ENCODE measurements at regions not wholly inside any gene's neighbourhood (a gene's known extent, or its start where the extent isn't known, plus 50 kb on each side); places are given as distances from the start of the nearest gene placed in this dataset.

DNA sequence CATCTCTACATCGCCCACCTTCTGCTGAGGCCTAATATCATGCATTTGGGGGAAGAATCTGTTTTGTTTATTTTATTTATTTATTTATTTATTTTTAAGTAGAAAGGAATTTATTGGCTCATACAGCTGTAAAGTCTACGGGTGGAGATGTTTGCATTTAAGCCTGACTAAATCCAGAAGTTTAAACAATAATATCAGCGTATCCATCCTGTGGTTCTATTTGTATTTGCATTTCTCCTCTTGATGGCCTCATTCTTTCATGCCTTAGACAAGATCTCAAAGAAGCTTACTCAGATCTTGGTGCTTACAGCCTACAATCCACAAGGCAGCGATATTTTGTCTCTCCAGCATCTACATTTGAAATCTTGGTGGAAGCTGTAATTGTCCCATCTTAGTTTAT, 67.1 kb upstream of the CARD18 start:
- DNase-seq (ENCODE audit: extremely low read depth in 1 of 4, low spot score in 3 of 4) = no peak
- TF ChIP-seq WHSC1 (IDR thresholded peaks at IDR 0.05; ENCODE audit: low read length) (no peak), ARID2 (IDR thresholded peaks at IDR 0.05) (no peak), ATF6 (CRISPR knock-in tag; IDR thresholded peaks at IDR 0.05) (no peak), RCOR1 (IDR thresholded peaks at IDR 0.05; ENCODE audit: borderline replicate concordance in 1 of 2, low read depth in 2 of 2, low read length in 2 of 2) (no peak), TBL1XR1 (IDR thresholded peaks at IDR 0.05; ENCODE audit: low read length in 2 of 2) (no peak), THRB (CRISPR knock-in tag; conservative IDR thresholded peaks at IDR 0.05) (no peak), HNRNPLL (IDR thresholded peaks at IDR 0.05; ENCODE audit: low read depth, low read length, poor library complexity, severe bottlenecking) (no peak), ERF (CRISPR knock-in tag; IDR thresholded peaks at IDR 0.05) (no peak), ZNF780A (CRISPR knock-in tag; IDR thresholded peaks at IDR 0.05) (no peak), LCOR (CRISPR knock-in tag; IDR thresholded peaks at IDR 0.05) (no peak), ILK (tag; IDR thresholded peaks at IDR 0.05; ENCODE audit: borderline replicate concordance, low read depth) (no peak), PTBP1 (IDR thresholded peaks at IDR 0.05; ENCODE audit: low read depth, low read length) (no peak)
- TF ChIP-seq, protein P1, sequence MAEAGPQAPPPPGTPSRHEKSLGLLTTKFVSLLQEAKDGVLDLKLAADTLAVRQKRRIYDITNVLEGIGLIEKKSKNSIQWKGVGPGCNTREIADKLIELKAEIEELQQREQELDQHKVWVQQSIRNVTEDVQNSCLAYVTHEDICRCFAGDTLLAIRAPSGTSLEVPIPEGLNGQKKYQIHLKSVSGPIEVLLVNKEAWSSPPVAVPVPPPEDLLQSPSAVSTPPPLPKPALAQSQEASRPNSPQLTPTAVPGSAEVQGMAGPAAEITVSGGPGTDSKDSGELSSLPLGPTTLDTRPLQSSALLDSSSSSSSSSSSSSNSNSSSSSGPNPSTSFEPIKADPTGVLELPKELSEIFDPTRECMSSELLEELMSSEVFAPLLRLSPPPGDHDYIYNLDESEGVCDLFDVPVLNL (CRISPR knock-in tag; IDR thresholded peaks at IDR 0.05; ENCODE audit: low read depth) = no peak
- TF ChIP-seq, protein P2, sequence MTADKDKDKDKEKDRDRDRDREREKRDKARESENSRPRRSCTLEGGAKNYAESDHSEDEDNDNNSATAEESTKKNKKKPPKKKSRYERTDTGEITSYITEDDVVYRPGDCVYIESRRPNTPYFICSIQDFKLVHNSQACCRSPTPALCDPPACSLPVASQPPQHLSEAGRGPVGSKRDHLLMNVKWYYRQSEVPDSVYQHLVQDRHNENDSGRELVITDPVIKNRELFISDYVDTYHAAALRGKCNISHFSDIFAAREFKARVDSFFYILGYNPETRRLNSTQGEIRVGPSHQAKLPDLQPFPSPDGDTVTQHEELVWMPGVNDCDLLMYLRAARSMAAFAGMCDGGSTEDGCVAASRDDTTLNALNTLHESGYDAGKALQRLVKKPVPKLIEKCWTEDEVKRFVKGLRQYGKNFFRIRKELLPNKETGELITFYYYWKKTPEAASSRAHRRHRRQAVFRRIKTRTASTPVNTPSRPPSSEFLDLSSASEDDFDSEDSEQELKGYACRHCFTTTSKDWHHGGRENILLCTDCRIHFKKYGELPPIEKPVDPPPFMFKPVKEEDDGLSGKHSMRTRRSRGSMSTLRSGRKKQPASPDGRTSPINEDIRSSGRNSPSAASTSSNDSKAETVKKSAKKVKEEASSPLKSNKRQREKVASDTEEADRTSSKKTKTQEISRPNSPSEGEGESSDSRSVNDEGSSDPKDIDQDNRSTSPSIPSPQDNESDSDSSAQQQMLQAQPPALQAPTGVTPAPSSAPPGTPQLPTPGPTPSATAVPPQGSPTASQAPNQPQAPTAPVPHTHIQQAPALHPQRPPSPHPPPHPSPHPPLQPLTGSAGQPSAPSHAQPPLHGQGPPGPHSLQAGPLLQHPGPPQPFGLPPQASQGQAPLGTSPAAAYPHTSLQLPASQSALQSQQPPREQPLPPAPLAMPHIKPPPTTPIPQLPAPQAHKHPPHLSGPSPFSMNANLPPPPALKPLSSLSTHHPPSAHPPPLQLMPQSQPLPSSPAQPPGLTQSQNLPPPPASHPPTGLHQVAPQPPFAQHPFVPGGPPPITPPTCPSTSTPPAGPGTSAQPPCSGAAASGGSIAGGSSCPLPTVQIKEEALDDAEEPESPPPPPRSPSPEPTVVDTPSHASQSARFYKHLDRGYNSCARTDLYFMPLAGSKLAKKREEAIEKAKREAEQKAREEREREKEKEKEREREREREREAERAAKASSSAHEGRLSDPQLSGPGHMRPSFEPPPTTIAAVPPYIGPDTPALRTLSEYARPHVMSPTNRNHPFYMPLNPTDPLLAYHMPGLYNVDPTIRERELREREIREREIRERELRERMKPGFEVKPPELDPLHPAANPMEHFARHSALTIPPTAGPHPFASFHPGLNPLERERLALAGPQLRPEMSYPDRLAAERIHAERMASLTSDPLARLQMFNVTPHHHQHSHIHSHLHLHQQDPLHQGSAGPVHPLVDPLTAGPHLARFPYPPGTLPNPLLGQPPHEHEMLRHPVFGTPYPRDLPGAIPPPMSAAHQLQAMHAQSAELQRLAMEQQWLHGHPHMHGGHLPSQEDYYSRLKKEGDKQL (CRISPR knock-in tag; IDR thresholded peaks at IDR 0.05; ENCODE audit: borderline replicate concordance) = no peak
- no peak for ATAC-seq
- no peak for FAIRE-seq
- BruUV-seq (replicated peaks) = no TSS peak
- H2AFZ ChIP-seq (ENCODE audit: low read depth, low read length) = no peak overlapping the region
- WGBS (ENCODE audit: insufficient coverage, low coverage, missing lambda C conversion rate) = 5% methylated on average over 4 of the region's 4 CpGs
- no peaks in the 10 kb centered on the region for H3K79me2 ChIP-seq (ENCODE audit: control insufficient read depth, insufficient read depth, low read length)
- no peaks in the 10 kb centered on the region for H3K27me3 ChIP-seq (ENCODE audit: control insufficient read depth in 2 of 2, insufficient read depth in 2 of 2, low read length in 2 of 2)
- no peaks in the 10 kb centered on the region for H3K4me1 ChIP-seq (replicated peaks in 1 of 2; ENCODE audit: control insufficient read depth in 2 of 2, insufficient read depth in 2 of 2, low read length in 2 of 2)
- ChIA-PET CTCF (ENCODE audit: low intra/inter-chr PET ratio) (no interaction called here), POLR2A (interaction anchor here (0.6 kb wide), 1 partner anchor 18 kb away, joined by 3 read pairs; no protein-coding TSS in a partner anchor)
- no peaks in the 10 kb centered on the region for H3K9me3 ChIP-seq (replicated peaks; ENCODE audit: control insufficient read depth, insufficient read depth, low read depth, low read length)
- no peaks in the 10 kb centered on the region for H4K20me1 ChIP-seq (replicated peaks; ENCODE audit: control insufficient read depth, insufficient read depth, low read length)
- no peak overlapping the region for H3K27ac ChIP-seq (ENCODE audit: extremely low read depth, low read depth, low read length)
- in situ Hi-C loops (cut with MboI) = no loop called here
- no peak overlapping the region for H3K4me2 ChIP-seq (ENCODE audit: insufficient read depth, low read length)
- H3K36me3 ChIP-seq (ENCODE audit: control insufficient read depth, insufficient read depth, low read length) = no peaks in the 10 kb centered on the region
- intact Hi-C loops (cut with micrococcal nuclease) = no loop called here
- H3K9me1 ChIP-seq (ENCODE audit: control insufficient read depth, insufficient read depth, low read length) = no peaks in the 10 kb centered on the region
- no peak overlapping the region for H3K9ac ChIP-seq (ENCODE audit: insufficient read depth in 1 of 2, low read depth in 2 of 2, low read length in 2 of 2)
- H3K4me3 ChIP-seq = no peak overlapping the region
